ENCODE measurements at regions not wholly inside any gene's neighbourhood (a gene's known extent, or its start where the extent isn't known, plus 50 kb on each side); places are given as distances from the start of the nearest gene placed in this dataset.

DNA sequence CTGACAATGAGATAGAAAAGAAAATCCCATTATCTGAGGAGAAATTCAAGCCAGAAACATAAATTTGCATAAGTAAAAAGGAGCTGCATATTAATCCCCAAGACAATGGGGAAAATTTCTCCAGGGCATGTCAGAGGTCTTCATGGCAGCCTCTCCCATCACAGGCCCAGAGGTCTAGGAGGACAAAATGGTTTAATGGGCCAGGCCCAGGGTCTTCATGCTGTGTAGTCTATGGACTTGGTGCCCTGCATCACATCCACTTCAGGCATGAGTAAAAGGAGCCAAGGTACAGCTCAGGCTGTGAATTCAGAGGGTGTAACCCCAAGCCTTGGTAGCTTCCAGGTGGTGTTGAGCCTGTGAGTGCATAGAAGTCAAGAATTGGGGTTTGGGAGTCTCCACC lies 1097.2 kb upstream of the RAG2 start:
- Histone ChIP-seq H3K27ac (ENCODE audit: extremely low read length, insufficient read depth, low read length) (no peak overlapping the region), H3K36me3 (replicated peaks in 1 of 2; ENCODE audit: control insufficient read depth in 1 of 2, insufficient read depth in 2 of 2, low read length in 2 of 2) (no peaks in the 10 kb centered on the region), H3K9ac (ENCODE audit: insufficient read depth, low read depth, low read length) (no peak overlapping the region), H3K4me2 (ENCODE audit: low read depth, low read length) (no peak overlapping the region), H3K4me3 (replicated peaks in 1 of 3; ENCODE audit: insufficient read depth in 1 of 3, low read depth in 2 of 3, low read length in 3 of 3) (no peak overlapping the region), H3K79me2 (ENCODE audit: insufficient read depth, low read length) (no peaks in the 10 kb centered on the region), H4K20me1 (ENCODE audit: insufficient read depth, low read length) (no peaks in the 10 kb centered on the region), H3K9me3 (ENCODE audit: low read length) (peaks cover 83% of the 10 kb centered on the region), H2AFZ (ENCODE audit: low read length) (no peak overlapping the region), H3K27me3 (ENCODE audit: control insufficient read depth in 1 of 2, insufficient read depth in 2 of 2, low read length in 2 of 2) (no peaks in the 10 kb centered on the region), H3K4me1 (ENCODE audit: insufficient read depth, low read length) (no peaks in the 10 kb centered on the region)
- ChIA-PET POLR2A (no interaction called here), CTCF (ENCODE audit: low intra/inter-chr PET ratio, low total read pairs) (no interaction called here)
- intact Hi-C loops (cut with micrococcal nuclease; ENCODE audit: unreplicated experiment) = no loop called here
- FAIRE-seq (no peak), DNase-seq (ENCODE audit: low spot score) (no peak), ATAC-seq (no peak)
- in situ Hi-C loops (cut with HindIII; ENCODE audit: extremely low pct_ligation_motif_present, low pct_unique_long_range_greater_than_20kb) = no loop called here
- BruUV-seq (replicated peaks) = no TSS peak
- TF ChIP-seq, protein P1, sequence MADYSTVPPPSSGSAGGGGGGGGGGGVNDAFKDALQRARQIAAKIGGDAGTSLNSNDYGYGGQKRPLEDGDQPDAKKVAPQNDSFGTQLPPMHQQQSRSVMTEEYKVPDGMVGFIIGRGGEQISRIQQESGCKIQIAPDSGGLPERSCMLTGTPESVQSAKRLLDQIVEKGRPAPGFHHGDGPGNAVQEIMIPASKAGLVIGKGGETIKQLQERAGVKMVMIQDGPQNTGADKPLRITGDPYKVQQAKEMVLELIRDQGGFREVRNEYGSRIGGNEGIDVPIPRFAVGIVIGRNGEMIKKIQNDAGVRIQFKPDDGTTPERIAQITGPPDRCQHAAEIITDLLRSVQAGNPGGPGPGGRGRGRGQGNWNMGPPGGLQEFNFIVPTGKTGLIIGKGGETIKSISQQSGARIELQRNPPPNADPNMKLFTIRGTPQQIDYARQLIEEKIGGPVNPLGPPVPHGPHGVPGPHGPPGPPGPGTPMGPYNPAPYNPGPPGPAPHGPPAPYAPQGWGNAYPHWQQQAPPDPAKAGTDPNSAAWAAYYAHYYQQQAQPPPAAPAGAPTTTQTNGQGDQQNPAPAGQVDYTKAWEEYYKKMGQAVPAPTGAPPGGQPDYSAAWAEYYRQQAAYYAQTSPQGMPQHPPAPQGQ (CRISPR knock-in tag; IDR thresholded peaks at IDR 0.05; ENCODE audit: borderline replicate concordance) = no peak
- TF ChIP-seq ZNF205 (CRISPR knock-in tag; IDR thresholded peaks at IDR 0.05) (no peak), KDM5B (CRISPR knock-in tag; IDR thresholded peaks at IDR 0.05; ENCODE audit: borderline replicate concordance) (no peak), ZNF20 (CRISPR knock-in tag; IDR thresholded peaks at IDR 0.05) (no peak), ZNF160 (CRISPR knock-in tag; IDR thresholded peaks at IDR 0.05) (no peak), ZBTB38 (CRISPR knock-in tag; IDR thresholded peaks at IDR 0.05) (no peak), PAWR (CRISPR knock-in tag; IDR thresholded peaks at IDR 0.05; ENCODE audit: borderline replicate concordance) (no peak), ZNF558 (CRISPR knock-in tag; IDR thresholded peaks at IDR 0.05; ENCODE audit: borderline replicate concordance) (no peak), ATF7-NPFF (CRISPR knock-in tag; IDR thresholded peaks at IDR 0.05; ENCODE audit: low read depth) (no peak), ZNF616 (CRISPR knock-in tag; IDR thresholded peaks at IDR 0.05; ENCODE audit: low read depth) (no peak), PHB2 (IDR thresholded peaks at IDR 0.05; ENCODE audit: partially characterized antibody) (no peak)
- TF ChIP-seq, protein P2, sequence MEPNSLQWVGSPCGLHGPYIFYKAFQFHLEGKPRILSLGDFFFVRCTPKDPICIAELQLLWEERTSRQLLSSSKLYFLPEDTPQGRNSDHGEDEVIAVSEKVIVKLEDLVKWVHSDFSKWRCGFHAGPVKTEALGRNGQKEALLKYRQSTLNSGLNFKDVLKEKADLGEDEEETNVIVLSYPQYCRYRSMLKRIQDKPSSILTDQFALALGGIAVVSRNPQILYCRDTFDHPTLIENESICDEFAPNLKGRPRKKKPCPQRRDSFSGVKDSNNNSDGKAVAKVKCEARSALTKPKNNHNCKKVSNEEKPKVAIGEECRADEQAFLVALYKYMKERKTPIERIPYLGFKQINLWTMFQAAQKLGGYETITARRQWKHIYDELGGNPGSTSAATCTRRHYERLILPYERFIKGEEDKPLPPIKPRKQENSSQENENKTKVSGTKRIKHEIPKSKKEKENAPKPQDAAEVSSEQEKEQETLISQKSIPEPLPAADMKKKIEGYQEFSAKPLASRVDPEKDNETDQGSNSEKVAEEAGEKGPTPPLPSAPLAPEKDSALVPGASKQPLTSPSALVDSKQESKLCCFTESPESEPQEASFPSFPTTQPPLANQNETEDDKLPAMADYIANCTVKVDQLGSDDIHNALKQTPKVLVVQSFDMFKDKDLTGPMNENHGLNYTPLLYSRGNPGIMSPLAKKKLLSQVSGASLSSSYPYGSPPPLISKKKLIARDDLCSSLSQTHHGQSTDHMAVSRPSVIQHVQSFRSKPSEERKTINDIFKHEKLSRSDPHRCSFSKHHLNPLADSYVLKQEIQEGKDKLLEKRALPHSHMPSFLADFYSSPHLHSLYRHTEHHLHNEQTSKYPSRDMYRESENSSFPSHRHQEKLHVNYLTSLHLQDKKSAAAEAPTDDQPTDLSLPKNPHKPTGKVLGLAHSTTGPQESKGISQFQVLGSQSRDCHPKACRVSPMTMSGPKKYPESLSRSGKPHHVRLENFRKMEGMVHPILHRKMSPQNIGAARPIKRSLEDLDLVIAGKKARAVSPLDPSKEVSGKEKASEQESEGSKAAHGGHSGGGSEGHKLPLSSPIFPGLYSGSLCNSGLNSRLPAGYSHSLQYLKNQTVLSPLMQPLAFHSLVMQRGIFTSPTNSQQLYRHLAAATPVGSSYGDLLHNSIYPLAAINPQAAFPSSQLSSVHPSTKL (CRISPR knock-in tag; IDR thresholded peaks at IDR 0.05) = no peak

Measured in HepG2 (cell line).